Cardiac muscle cell (in vitro differentiated cells and primary cell): ENCODE measurements at regions not wholly inside any gene's neighbourhood (a gene's known extent, or its start where the extent isn't known, plus 50 kb on each side); places are given as distances from the start of the nearest gene placed in this dataset.

Experiments used
- DNase-seq, 2 donors: peaks; one replicate each; pipeline versions ENCODE4 v3.0.0 to v3.0.0-alpha.2; 2010 to 2017; ENCODE audit warnings: low read depth in 1 of 2, low spot score in 1 of 2
- H3K27ac ChIP-seq: fragments of 200-600 bp; sonication (generic); 2 replicates; pipeline ENCODE4 v1.5.1; 2016
- H3K27me3 ChIP-seq: fragments of 200-600 bp; sonication (generic); 2 replicates; pipeline ENCODE4 v1.6.0; 2016; ENCODE audit warnings: control low read depth
- H3K36me3 ChIP-seq: fragments of 200-600 bp; sonication (generic); 2 replicates; pipeline ENCODE4 v1.5.1; 2016; ENCODE audit warnings: control low read depth
- H3K4me1 ChIP-seq: fragments of 200-600 bp; sonication (generic); 2 replicates; pipeline ENCODE4 v1.8.1; 2017; ENCODE audit warnings: low read depth, mild to moderate bottlenecking, mixed run types
- H3K4me3 ChIP-seq: fragments of 200-600 bp; sonication (generic); 2 replicates; pipeline ENCODE4 v1.5.1; 2016; ENCODE audit warnings: mild to moderate bottlenecking
- H3K9me3 ChIP-seq: fragments of 200-600 bp; sonication (generic); 2 replicates; pipeline ENCODE4 v1.5.1; 2017; ENCODE audit warnings: low read depth, mild to moderate bottlenecking, control low read depth
- TF ChIP-seq, protein P1 (sequence below): IDR thresholded peaks from 2 replicates; pipeline ENCODE4 v1.5.1; 2012; ENCODE audit warnings: low read depth, mild to moderate bottlenecking, low read length

DNA sequence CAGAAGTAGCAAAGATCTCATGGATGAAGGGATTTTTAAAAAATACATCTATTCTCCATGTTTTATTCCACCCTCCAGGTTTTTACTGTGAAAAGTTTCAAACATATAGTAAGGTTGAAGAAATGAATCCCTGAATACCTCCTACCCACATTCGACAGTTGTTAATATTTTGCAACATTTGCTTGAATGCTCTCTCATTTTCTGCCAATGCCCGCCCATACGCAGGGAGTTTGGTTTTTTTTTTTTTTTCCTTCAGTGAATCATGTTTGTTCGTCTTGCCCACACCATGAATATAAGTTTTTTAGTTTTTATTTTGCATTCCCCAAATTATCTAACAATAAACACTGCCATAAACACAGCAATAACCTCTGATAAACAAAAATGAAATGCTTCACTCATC, 82.9 kb downstream of the MAP1LC3B2 start:
- Histone ChIP-seq H3K4me3 (no peak overlapping the region), H3K4me1 (no peaks in the 10 kb centered on the region), H3K9me3 (no peaks in the 10 kb centered on the region), H3K36me3 (no peaks in the 10 kb centered on the region), H3K27ac (no peak overlapping the region), H3K27me3 (no peaks in the 10 kb centered on the region)
- DNase-seq = no peak
- TF ChIP-seq, protein P1, sequence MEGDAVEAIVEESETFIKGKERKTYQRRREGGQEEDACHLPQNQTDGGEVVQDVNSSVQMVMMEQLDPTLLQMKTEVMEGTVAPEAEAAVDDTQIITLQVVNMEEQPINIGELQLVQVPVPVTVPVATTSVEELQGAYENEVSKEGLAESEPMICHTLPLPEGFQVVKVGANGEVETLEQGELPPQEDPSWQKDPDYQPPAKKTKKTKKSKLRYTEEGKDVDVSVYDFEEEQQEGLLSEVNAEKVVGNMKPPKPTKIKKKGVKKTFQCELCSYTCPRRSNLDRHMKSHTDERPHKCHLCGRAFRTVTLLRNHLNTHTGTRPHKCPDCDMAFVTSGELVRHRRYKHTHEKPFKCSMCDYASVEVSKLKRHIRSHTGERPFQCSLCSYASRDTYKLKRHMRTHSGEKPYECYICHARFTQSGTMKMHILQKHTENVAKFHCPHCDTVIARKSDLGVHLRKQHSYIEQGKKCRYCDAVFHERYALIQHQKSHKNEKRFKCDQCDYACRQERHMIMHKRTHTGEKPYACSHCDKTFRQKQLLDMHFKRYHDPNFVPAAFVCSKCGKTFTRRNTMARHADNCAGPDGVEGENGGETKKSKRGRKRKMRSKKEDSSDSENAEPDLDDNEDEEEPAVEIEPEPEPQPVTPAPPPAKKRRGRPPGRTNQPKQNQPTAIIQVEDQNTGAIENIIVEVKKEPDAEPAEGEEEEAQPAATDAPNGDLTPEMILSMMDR = no peak

- peaks cover 8% of the 10 kb centered on the region for H3K4me1 ChIP-seq
- DNase-seq = no peak
- H3K36me3 ChIP-seq = no peaks in the 10 kb centered on the region
- TF ChIP-seq, protein P1 = no peak
- no peak overlapping the region for H3K27ac ChIP-seq
- no peaks in the 10 kb centered on the region for H3K27me3 ChIP-seq
- no peaks in the 10 kb centered on the region for H3K9me3 ChIP-seq
- H3K4me3 ChIP-seq = no peak overlapping the region
These were observed 81.1 kb downstream of the MAP1LC3B2 start for GRCh38 chr12:116640281-116640680.

DNA sequence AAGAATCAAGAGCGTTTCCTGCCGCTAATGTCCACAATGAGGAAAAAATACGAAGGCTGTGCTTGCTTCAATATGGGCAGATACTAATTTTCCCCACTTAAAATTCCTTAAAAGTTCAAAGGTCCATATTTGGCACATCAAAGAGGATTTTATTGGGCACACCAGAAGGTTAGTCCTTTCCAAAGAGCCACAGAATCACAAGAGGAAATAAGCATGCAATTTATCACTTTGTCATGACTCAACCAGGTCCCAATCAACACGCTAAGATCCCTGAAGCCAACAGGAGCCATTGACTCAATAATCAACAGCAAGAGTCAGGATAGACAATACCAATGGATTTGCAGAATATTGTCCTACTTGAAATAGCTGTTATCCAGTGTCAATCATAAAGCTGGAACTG, 80.6 kb downstream of the MAP1LC3B2 start:
- TF ChIP-seq, protein P1 = no peak
- Histone ChIP-seq H3K4me3 (no peak overlapping the region), H3K27me3 (no peaks in the 10 kb centered on the region), H3K36me3 (no peaks in the 10 kb centered on the region), H3K27ac (no peak overlapping the region), H3K4me1 (peaks cover 11% of the 10 kb centered on the region), H3K9me3 (no peaks in the 10 kb centered on the region)
- no peak for DNase-seq

GRCh38 chr12:116638376-116638775, 79.2 kb downstream of the MAP1LC3B2 start:
- Histone ChIP-seq H3K27ac (no peak overlapping the region), H3K4me1 (peaks cover 11% of the 10 kb centered on the region), H3K4me3 (no peak overlapping the region), H3K27me3 (no peaks in the 10 kb centered on the region), H3K36me3 (no peaks in the 10 kb centered on the region), H3K9me3 (no peaks in the 10 kb centered on the region)
- TF ChIP-seq, protein P1 = no peak
- DNase-seq = no peak

DNA sequence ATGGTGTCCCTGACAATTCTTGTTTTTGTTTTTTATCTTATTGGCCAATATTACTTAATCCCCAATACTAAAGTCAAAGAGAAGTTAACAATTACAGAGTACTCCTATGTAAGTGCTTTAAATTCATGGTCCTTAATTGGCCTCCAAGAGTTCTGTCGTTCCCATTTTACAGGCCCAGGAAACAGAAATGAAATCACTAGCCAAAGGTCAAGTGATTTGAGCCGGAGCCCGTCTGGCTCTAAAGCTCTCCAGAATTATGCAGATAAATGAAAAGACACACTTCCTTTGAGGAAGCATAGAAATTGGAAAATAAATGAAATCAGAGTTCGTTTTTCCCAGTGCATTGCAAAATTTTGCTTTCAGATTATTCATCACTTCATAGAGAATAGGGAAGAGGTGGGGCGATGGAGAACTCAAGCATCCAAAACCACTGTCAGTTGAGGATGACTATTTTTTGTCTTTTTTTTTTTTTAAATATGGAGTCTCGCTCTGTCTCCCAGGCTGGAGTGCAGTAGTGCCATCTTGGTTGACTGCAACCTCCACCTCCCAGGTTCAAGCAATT, 78.5 kb downstream of the MAP1LC3B2 start:
- Histone ChIP-seq H3K9me3 (no peaks in the 10 kb centered on the region), H3K4me3 (no peak overlapping the region), H3K4me1 (peaks cover 11% of the 10 kb centered on the region), H3K27ac (no peak overlapping the region), H3K36me3 (no peaks in the 10 kb centered on the region), H3K27me3 (no peaks in the 10 kb centered on the region)
- DNase-seq = no peak
- TF ChIP-seq, protein P1 = no peak
